HG02943 (cell line): ENCODE measurements at regions not wholly inside any gene's neighbourhood (a gene's known extent, or its start where the extent isn't known, plus 50 kb on each side); places are given as distances from the start of the nearest gene placed in this dataset.

ENCODE experiments used
- ATAC-seq: cut with Tn5 transposase; IDR thresholded peaks from one replicate; pipeline ENCODE4 v1.9.1; 2021; ENCODE audit warnings: mild to moderate bottlenecking, low read depth, moderate library complexity; ENCODE audit not compliant: unreplicated experiment

GRCh38 chr9:107064378-107064777 is 201.4 kb downstream of the ZNF462 start:
- no peak for ATAC-seq

- no peak for ATAC-seq
Measured at GRCh38 chr9:107065549-107065948, 202.6 kb downstream of the ZNF462 start.

- ATAC-seq = no peak
Measured at GRCh38 chr9:107067739-107068416, 204.9 kb downstream of the ZNF462 start.

- ATAC-seq = no peak
Measured at GRCh38 chr9:107068581-107068980, 205.6 kb downstream of the ZNF462 start.

GRCh38 chr9:107070586-107070985 is 207.6 kb downstream of the ZNF462 start:
- no peak for ATAC-seq

- no peak for ATAC-seq
Measured at GRCh38 chr9:107078061-107078460, 205.0 kb upstream of the RAD23B start.

GRCh38 chr9:107079589-107079988 is 203.5 kb upstream of the RAD23B start:
- no peak for ATAC-seq

GRCh38 chr9:107080130-107080529 is 202.9 kb upstream of the RAD23B start:
- no peak for ATAC-seq

- no peak for ATAC-seq
Measured at GRCh38 chr9:107086460-107086859, 196.6 kb upstream of the RAD23B start.

- no peak for ATAC-seq
Measured at GRCh38 chr9:107087222-107087621, 195.9 kb upstream of the RAD23B start.

GRCh38 chr9:107090218-107090617 is 192.9 kb upstream of the RAD23B start:
- ATAC-seq = no peak

- ATAC-seq = no peak
Measured at GRCh38 chr9:107093365-107094060, 189.6 kb upstream of the RAD23B start.

- ATAC-seq = no peak
Measured at GRCh38 chr9:107094370-107094769, 188.7 kb upstream of the RAD23B start.

- ATAC-seq = no peak
Measured at GRCh38 chr9:107100591-107100990, 182.5 kb upstream of the RAD23B start.

- no peak for ATAC-seq
Measured at GRCh38 chr9:107102011-107102410, 181.1 kb upstream of the RAD23B start.

- ATAC-seq = no peak
Measured at GRCh38 chr9:107103621-107104020, 179.5 kb upstream of the RAD23B start.

- ATAC-seq = no peak
Measured at GRCh38 chr9:107105784-107106183, 177.3 kb upstream of the RAD23B start.

GRCh38 chr9:107106416-107106815 is 176.7 kb upstream of the RAD23B start:
- ATAC-seq = no peak

GRCh38 chr9:107108342-107109130 is 174.5 kb upstream of the RAD23B start:
- ATAC-seq = no peak

- no peak for ATAC-seq
Measured at GRCh38 chr9:107109324-107109723, 173.8 kb upstream of the RAD23B start.

- no peak for ATAC-seq
Measured at GRCh38 chr9:107110153-107110552, 172.9 kb upstream of the RAD23B start.
